Kidney (tissue), 13 donors: ENCODE measurements at regions not wholly inside any gene's neighbourhood (a gene's known extent, or its start where the extent isn't known, plus 50 kb on each side); places are given as distances from the start of the nearest gene placed in this dataset.
"Not testable (repeated sequence)": the region's sequence is repeated elsewhere in the genome, so short reads cannot be mapped to it uniquely, and the experiment has no call there.

Experiments used
- DNase-seq, 5 donors: peaks; one replicate each; pipeline ENCODE4 v3.0.0-alpha.2; 2013 to 2020
- FAIRE-seq: peaks from 2 replicates; lab custom pipeline; 2012; peaks lifted over from hg19 to GRCh38; lab: Jason Lieb, UNC
- H3K27ac ChIP-seq, 2 donors: one replicate each; pipeline ENCODE4 v1.7.0; 2013; ENCODE audit warnings: low read depth in 2 of 2, low read length in 2 of 2, inconsistent platforms in 1 of 2
- H3K27me3 ChIP-seq: one replicate; pipeline ENCODE4 v1.7.1; 2013; ENCODE audit warnings: low read length, inconsistent platforms; ENCODE audit not compliant: control insufficient read depth, insufficient read depth
- H3K36me3 ChIP-seq, 3 donors: one replicate each; pipeline versions ENCODE4 v1.7.0 to v1.7.1; 2013; ENCODE audit warnings: low read length in 3 of 3, control low read depth in 1 of 3, inconsistent platforms in 1 of 3; ENCODE audit not compliant: insufficient read depth in 3 of 3, control insufficient read depth in 2 of 3
- H3K4me1 ChIP-seq, 3 donors: one replicate each; pipeline versions ENCODE4 v1.7.0 to v1.7.1; 2013; ENCODE audit warnings: low read length in 3 of 3, inconsistent platforms in 1 of 3, low read depth in 1 of 3; ENCODE audit not compliant: control insufficient read depth in 2 of 3, insufficient read depth in 2 of 3
- H3K4me3 ChIP-seq, 3 donors: one replicate each; pipeline versions ENCODE4 v1.7.0 to v1.8.1; 2013; ENCODE audit warnings: low read length in 3 of 3, control low read depth in 1 of 3, inconsistent platforms in 1 of 3
- H3K9ac ChIP-seq, 3 donors: one replicate each; pipeline versions ENCODE4 v1.7.0 to v1.7.1; 2013; ENCODE audit warnings: low read length in 3 of 3, control low read depth in 1 of 3, inconsistent platforms in 1 of 3
- H3K9me3 ChIP-seq, 3 donors: one replicate each; pipeline versions ENCODE4 v1.7.0 to v1.7.1; 2013; ENCODE audit warnings: low read length in 3 of 3, control low read depth in 1 of 3, inconsistent platforms in 1 of 3; ENCODE audit not compliant: control insufficient read depth in 2 of 3, insufficient read depth in 1 of 3
- CTCF ChIP-seq: IDR thresholded peaks from 3 replicates; pipeline ENCODE4 v1.5.1; 2012; ENCODE audit warnings: mild to moderate bottlenecking, moderate library complexity, borderline replicate concordance; ENCODE audit not compliant: insufficient read depth; ENCODE audit errors: extremely low read depth
- intact Hi-C: fragments of 100-400 bp; cut with DNase I; formaldehyde crosslinking; loops from one replicate; pipeline ENCODE4 v1.11.1; 2022
- donor health status: control.
- donor health status: control.
- donor health status: control.
- donor health status: control.
- donor health status: control.
- donor health status: DM: yes; HTN: yes; CAD: no.
- donor health status: Normal renal cell carcinoma (clear cell type).

- no peak for DNase-seq
These were observed 131.8 kb upstream of the GRB10 start for GRCh38 chr7:50914460-50914859.

GRCh38 chr7:50908628-50909290 is 126.1 kb upstream of the GRB10 start:
- Histone ChIP-seq H3K4me3 (no peak overlapping the region), H3K27me3 (no peaks in the 10 kb centered on the region), H3K9me3 (no peaks in the 10 kb centered on the region), H3K9ac (no peak overlapping the region), H3K4me1 (no peaks in the 10 kb centered on the region), H3K36me3 (no peaks in the 10 kb centered on the region), H3K27ac (no peak overlapping the region)
- DNase-seq (no peak), FAIRE-seq (no peak)
- intact Hi-C loops: no loop called here
- TF ChIP-seq CTCF: no peak

More at GRCh38 chr7:50914460-50914859, 131.8 kb upstream of the GRB10 start:
- Histone ChIP-seq H3K36me3 (no peaks in the 10 kb centered on the region), H3K4me3 (no peak overlapping the region), H3K27me3 (no peaks in the 10 kb centered on the region), H3K27ac (no peak overlapping the region), H3K4me1 (no peaks in the 10 kb centered on the region), H3K9me3 (no peaks in the 10 kb centered on the region), H3K9ac (no peak overlapping the region)
- no peak for TF ChIP-seq CTCF
- intact Hi-C loops: no loop called here
- FAIRE-seq: no peak

- H3K36me3 ChIP-seq, H3K9ac ChIP-seq, FAIRE-seq, H3K4me1 ChIP-seq, DNase-seq, intact Hi-C loops, H3K27ac ChIP-seq, H3K4me3 ChIP-seq, H3K9me3 ChIP-seq, H3K27me3 ChIP-seq: not testable (repeated sequence)
These were observed 116.1 kb upstream of the GRB10 start for GRCh38 chr7:50898604-50899477.

- H3K9ac ChIP-seq, intact Hi-C loops, H3K4me3 ChIP-seq, H3K9me3 ChIP-seq, H3K4me1 ChIP-seq, FAIRE-seq, H3K27me3 ChIP-seq, H3K27ac ChIP-seq, H3K36me3 ChIP-seq, DNase-seq: not testable (repeated sequence)
These were observed 104.4 kb upstream of the GRB10 start for GRCh38 chr7:50887061-50887460.
